HEK293 (cell line): ENCODE measurements at regions not wholly inside any gene's neighbourhood (a gene's known extent, or its start where the extent isn't known, plus 50 kb on each side); places are given as distances from the start of the nearest gene placed in this dataset.

Experiments
- CTCF ChIA-PET: fragments of 350-600 bp; formaldehyde crosslinking; extraction: SDS; loops from one replicate; lab custom pipeline; 2021; ENCODE audit warnings: antibody characterized with exemption; lab: Yijun Ruan, JAX
- POLR2A ChIA-PET: fragments of 300-600 bp; formaldehyde crosslinking; extraction: SDS; loops from one replicate; lab custom pipeline; 2020; ENCODE audit warnings: antibody characterized with exemption, inconsistent platforms; lab: Yijun Ruan, JAX
- H3K27ac ChIP-seq: fragments of 200-500 bp; sonication (Bioruptor generic); 2 replicates; pipeline ENCODE4 v1.5.1; 2014; ENCODE audit warnings: low read depth, low read length, control low read depth, inconsistent platforms; ENCODE audit errors: extremely low read depth
- H3K36me3 ChIP-seq, 2 experiments: fragments of 200-500 bp in 1 of 2; sonication (Bioruptor generic) in 1 of 2; 1 replicate in 1 of 2; 2 replicates in 1 of 2; pipeline ENCODE4 v1.5.1; 2014 to 2017; ENCODE audit warnings: inconsistent platforms in 2 of 2, low read length in 2 of 2; ENCODE audit not compliant: control insufficient read depth in 2 of 2, insufficient read depth in 1 of 2
- H3K4me1 ChIP-seq: fragments of 200-500 bp; sonication (Bioruptor generic); 2 replicates; pipeline ENCODE4 v1.5.1; 2014; ENCODE audit warnings: mild to moderate bottlenecking, low read length, inconsistent platforms; ENCODE audit not compliant: control insufficient read depth, insufficient read depth
- H3K4me3 ChIP-seq: 2 replicates; pipeline ENCODE4 v1.5.1; 2011; ENCODE audit warnings: low read depth, mild to moderate bottlenecking, control low read depth, low read length, moderate library complexity
- H3K9me3 ChIP-seq: fragments of 200-500 bp; sonication (Bioruptor generic); 2 replicates; pipeline ENCODE4 v1.5.1; 2014; ENCODE audit warnings: low read depth, low read length, inconsistent platforms; ENCODE audit not compliant: control insufficient read depth, insufficient read depth
- IKZF3 ChIP-seq: fragments of 450-650 bp; IDR thresholded peaks from 2 replicates; pipeline ENCODE4 v1.5.0; 2018; ENCODE audit warnings: missing biosample characterization, mild to moderate bottlenecking, missing genetic modification characterization, moderate library complexity
- KLF1 ChIP-seq: fragments of 450-650 bp; formaldehyde crosslinking; IDR thresholded peaks from 2 replicates; pipeline ENCODE4 v1.5.1; 2016; ENCODE audit warnings: missing biosample characterization, missing genetic modification characterization
- SCRT2 ChIP-seq: fragments of 450-650 bp; formaldehyde crosslinking; IDR thresholded peaks from 2 replicates; pipeline ENCODE4 v1.5.1; 2016; ENCODE audit warnings: missing biosample characterization, missing genetic modification characterization
- SETDB1 ChIP-seq: IDR thresholded peaks from one replicate; pipeline ENCODE4 v1.6.1; 2017; ENCODE audit warnings: mild to moderate bottlenecking, low read length, moderate library complexity, mixed read lengths; ENCODE audit not compliant: insufficient read length
- ZBTB17 ChIP-seq: fragments of 450-650 bp; formaldehyde crosslinking; IDR thresholded peaks from 2 replicates; pipeline ENCODE4 v1.5.1; 2016; ENCODE audit warnings: missing biosample characterization, missing genetic modification characterization
- ZBTB48 ChIP-seq: fragments of 450-650 bp; formaldehyde crosslinking; IDR thresholded peaks from 2 replicates; pipeline ENCODE4 v1.5.1; 2016; ENCODE audit warnings: missing biosample characterization, missing genetic modification characterization
- ZNF121 ChIP-seq: fragments of 450-650 bp; formaldehyde crosslinking; IDR thresholded peaks from 2 replicates; pipeline ENCODE4 v1.5.1; 2016; ENCODE audit warnings: missing biosample characterization, missing genetic modification characterization
- ZNF239 ChIP-seq: fragments of 450-650 bp; formaldehyde crosslinking; IDR thresholded peaks from 2 replicates; pipeline ENCODE4 v1.5.1; 2016; ENCODE audit warnings: missing biosample characterization, missing genetic modification characterization
- ZNF24 ChIP-seq: fragments of 450-650 bp; formaldehyde crosslinking; IDR thresholded peaks from 2 replicates; pipeline ENCODE4 v1.5.1; 2016; ENCODE audit warnings: missing biosample characterization, missing genetic modification characterization
- ZNF544 ChIP-seq: fragments of 450-650 bp; formaldehyde crosslinking; IDR thresholded peaks from 2 replicates; pipeline ENCODE4 v1.5.0; 2017; ENCODE audit warnings: missing biosample characterization, missing genetic modification characterization
- ZNF549 ChIP-seq: fragments of 450-650 bp; IDR thresholded peaks from 2 replicates; pipeline ENCODE4 v1.5.1; 2018; ENCODE audit warnings: missing biosample characterization, missing genetic modification characterization, mild to moderate bottlenecking, inconsistent platforms, moderate library complexity
- TF ChIP-seq, protein P1 (sequence below): fragments of 450-650 bp; formaldehyde crosslinking; IDR thresholded peaks from 2 replicates; pipeline ENCODE4 v1.5.1; 2016; ENCODE audit warnings: missing biosample characterization, missing genetic modification characterization
- TF ChIP-seq, protein P2 (sequence below): fragments of 450-650 bp; formaldehyde crosslinking; IDR thresholded peaks from 2 replicates; pipeline ENCODE4 v1.5.0; 2017; ENCODE audit warnings: missing biosample characterization, missing genetic modification characterization, borderline replicate concordance
- TF ChIP-seq, protein P3 (sequence below): fragments of 450-650 bp; formaldehyde crosslinking; IDR thresholded peaks from 2 replicates; pipeline ENCODE4 v1.5.1; 2016; ENCODE audit warnings: missing biosample characterization, missing genetic modification characterization, borderline replicate concordance

DNA sequence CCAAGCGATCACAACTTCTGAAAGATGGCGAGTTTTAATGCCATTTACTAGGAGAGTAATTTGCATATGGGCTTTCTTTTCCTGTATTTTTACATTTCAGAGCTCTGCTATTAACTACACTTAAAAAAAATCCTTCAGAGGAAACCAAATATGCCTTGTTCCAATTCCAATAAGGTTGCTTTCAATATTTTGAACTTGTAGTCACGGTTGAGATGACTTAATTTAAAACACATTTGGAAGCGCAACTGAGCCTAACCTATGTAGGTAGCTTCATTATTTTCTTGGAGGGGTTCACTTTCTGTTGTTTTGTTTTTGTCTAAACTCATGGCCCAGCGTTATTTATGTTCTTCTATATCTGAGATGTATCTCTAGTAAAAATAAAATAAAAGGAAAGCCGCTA lies 93.4 kb downstream of the BLID start:
- no peaks in the 10 kb centered on the region for H3K4me1 ChIP-seq
- H3K9me3 ChIP-seq, result no peaks in the 10 kb centered on the region
- H3K36me3 ChIP-seq, result no peaks in the 10 kb centered on the region
- TF ChIP-seq ZNF549 (tag by site-specific recombination) (no peak), SCRT2 (no peak), ZNF239 (tag by site-specific recombination) (no peak)
- TF ChIP-seq, protein P1, sequence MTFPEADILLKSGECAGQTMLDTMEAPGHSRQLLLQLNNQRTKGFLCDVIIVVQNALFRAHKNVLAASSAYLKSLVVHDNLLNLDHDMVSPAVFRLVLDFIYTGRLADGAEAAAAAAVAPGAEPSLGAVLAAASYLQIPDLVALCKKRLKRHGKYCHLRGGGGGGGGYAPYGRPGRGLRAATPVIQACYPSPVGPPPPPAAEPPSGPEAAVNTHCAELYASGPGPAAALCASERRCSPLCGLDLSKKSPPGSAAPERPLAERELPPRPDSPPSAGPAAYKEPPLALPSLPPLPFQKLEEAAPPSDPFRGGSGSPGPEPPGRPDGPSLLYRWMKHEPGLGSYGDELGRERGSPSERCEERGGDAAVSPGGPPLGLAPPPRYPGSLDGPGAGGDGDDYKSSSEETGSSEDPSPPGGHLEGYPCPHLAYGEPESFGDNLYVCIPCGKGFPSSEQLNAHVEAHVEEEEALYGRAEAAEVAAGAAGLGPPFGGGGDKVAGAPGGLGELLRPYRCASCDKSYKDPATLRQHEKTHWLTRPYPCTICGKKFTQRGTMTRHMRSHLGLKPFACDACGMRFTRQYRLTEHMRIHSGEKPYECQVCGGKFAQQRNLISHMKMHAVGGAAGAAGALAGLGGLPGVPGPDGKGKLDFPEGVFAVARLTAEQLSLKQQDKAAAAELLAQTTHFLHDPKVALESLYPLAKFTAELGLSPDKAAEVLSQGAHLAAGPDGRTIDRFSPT, result no peak
- TF ChIP-seq, all 188 proteins: peak for 0
- ChIA-PET CTCF (interaction anchor here (0.6 to 1.3 kb wide), 4 partner anchors 79 to 181 kb away, joined by 3 read pairs; no protein-coding TSS in a partner anchor), POLR2A (no interaction called here)
- no peak overlapping the region for H3K27ac ChIP-seq
- no peak overlapping the region for H3K4me3 ChIP-seq

DNA sequence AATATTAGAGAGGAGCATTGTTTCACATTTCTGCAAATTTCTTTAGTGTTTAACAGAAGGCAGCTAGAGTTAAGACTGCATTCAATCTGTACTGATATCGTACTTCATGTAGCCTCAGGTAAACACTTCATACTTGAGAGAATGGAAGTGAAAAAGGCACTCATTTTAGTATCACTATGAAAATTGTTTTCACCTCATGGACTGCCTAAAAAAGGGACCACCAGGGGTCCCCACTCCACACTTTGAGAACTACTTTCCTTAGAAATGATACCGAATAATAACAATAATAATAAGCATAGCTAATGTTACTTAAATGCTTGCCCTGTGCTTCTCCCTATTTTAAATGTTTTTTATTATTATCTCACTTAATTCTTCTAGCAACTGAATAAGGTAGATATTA lies 95.1 kb downstream of the BLID start:
- no peak overlapping the region for H3K27ac ChIP-seq
- TF ChIP-seq IKZF3 (no peak), ZNF121 (no peak), ZBTB17 (tag by site-specific recombination) (no peak), ZNF24 (tag by site-specific recombination) (no peak), ZNF544 (tag by site-specific recombination) (no peak)
- TF ChIP-seq, protein P2, sequence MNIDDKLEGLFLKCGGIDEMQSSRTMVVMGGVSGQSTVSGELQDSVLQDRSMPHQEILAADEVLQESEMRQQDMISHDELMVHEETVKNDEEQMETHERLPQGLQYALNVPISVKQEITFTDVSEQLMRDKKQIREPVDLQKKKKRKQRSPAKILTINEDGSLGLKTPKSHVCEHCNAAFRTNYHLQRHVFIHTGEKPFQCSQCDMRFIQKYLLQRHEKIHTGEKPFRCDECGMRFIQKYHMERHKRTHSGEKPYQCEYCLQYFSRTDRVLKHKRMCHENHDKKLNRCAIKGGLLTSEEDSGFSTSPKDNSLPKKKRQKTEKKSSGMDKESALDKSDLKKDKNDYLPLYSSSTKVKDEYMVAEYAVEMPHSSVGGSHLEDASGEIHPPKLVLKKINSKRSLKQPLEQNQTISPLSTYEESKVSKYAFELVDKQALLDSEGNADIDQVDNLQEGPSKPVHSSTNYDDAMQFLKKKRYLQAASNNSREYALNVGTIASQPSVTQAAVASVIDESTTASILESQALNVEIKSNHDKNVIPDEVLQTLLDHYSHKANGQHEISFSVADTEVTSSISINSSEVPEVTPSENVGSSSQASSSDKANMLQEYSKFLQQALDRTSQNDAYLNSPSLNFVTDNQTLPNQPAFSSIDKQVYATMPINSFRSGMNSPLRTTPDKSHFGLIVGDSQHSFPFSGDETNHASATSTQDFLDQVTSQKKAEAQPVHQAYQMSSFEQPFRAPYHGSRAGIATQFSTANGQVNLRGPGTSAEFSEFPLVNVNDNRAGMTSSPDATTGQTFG (tag by site-specific recombination), result no peak
- H3K4me3 ChIP-seq, result no peak overlapping the region
- CTCF ChIA-PET, result interaction anchor here (0.6 to 1.2 kb wide), 4 partner anchors 8 to 248 kb away, joined by 3 to 5 read pairs (median 4); no protein-coding TSS in a partner anchor
- H3K9me3 ChIP-seq, result no peaks in the 10 kb centered on the region
- POLR2A ChIA-PET, result no interaction called here
- H3K4me1 ChIP-seq, result no peaks in the 10 kb centered on the region
- H3K36me3 ChIP-seq, result no peaks in the 10 kb centered on the region

DNA sequence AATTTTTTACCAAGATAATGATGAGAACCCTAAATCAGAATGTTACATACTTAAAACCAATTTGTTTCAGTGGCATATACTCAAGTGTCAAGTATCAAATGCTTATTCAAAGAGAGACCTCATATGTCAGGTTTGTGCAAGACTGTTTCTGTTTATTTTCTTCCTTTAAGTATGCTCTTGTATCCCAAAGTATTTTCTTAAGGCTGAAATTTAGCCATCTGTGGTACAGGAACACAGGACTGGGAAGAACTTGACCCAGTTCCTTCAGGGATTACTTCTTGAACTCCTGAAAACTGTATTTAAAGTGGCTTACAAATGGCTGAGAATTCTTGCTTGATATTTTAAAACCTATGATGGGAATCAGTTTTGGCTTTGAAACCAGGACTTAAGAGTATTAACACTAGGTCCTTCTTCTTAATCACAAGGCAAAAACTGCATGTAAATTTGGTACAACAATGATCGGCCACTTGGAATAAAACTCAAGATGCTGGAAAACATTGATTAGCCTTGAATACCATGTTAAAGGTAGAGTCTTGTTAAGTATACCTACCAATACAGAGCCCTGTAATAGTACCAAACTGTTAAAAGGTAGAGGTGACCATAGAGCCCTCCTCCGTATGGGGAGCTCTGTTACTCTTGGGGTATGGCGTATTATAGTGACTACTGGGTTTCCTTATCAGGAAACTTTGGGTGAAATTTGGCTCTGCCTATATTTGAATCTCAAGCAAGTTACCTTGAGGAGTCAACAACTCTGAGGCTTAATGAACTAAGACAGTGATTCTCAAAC lies 95.9 kb downstream of the BLID start:
- no peaks in the 10 kb centered on the region for H3K9me3 ChIP-seq
- ChIA-PET CTCF (interaction anchor here (0.8 to 1.2 kb wide), 3 partner anchors 88 to 247 kb away, joined by 3 to 4 read pairs (median 3); no protein-coding TSS in a partner anchor), POLR2A (no interaction called here)
- no peaks in the 10 kb centered on the region for H3K4me1 ChIP-seq
- TF ChIP-seq, protein P3, sequence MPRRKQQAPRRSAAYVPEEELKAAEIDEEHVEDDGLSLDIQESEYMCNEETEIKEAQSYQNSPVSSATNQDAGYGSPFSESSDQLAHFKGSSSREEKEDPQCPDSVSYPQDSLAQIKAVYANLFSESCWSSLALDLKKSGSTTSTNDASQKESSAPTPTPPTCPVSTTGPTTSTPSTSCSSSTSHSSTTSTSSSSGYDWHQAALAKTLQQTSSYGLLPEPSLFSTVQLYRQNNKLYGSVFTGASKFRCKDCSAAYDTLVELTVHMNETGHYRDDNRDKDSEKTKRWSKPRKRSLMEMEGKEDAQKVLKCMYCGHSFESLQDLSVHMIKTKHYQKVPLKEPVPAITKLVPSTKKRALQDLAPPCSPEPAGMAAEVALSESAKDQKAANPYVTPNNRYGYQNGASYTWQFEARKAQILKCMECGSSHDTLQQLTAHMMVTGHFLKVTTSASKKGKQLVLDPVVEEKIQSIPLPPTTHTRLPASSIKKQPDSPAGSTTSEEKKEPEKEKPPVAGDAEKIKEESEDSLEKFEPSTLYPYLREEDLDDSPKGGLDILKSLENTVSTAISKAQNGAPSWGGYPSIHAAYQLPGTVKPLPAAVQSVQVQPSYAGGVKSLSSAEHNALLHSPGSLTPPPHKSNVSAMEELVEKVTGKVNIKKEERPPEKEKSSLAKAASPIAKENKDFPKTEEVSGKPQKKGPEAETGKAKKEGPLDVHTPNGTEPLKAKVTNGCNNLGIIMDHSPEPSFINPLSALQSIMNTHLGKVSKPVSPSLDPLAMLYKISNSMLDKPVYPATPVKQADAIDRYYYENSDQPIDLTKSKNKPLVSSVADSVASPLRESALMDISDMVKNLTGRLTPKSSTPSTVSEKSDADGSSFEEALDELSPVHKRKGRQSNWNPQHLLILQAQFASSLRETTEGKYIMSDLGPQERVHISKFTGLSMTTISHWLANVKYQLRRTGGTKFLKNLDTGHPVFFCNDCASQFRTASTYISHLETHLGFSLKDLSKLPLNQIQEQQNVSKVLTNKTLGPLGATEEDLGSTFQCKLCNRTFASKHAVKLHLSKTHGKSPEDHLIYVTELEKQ (tag by site-specific recombination), result no peak
- TF ChIP-seq KLF1 (tag by site-specific recombination), result no peak
- TF ChIP-seq SETDB1, result no peak
- TF ChIP-seq ZBTB48 (tag by site-specific recombination), result no peak
- H3K27ac ChIP-seq, result no peak overlapping the region
- H3K4me3 ChIP-seq, result no peak overlapping the region
- no peaks in the 10 kb centered on the region for H3K36me3 ChIP-seq
